Loucy (cell line): ENCODE measurements at regions not wholly inside any gene's neighbourhood (a gene's known extent, or its start where the extent isn't known, plus 50 kb on each side); places are given as distances from the start of the nearest gene placed in this dataset.

Experiments
- H2AFZ ChIP-seq: fragments of 200-600 bp; sonication (generic); 2 replicates; pipeline ENCODE4 v1.6.0; 2016; ENCODE audit warnings: antibody characterized with exemption, mild to moderate bottlenecking, low read length, moderate library complexity
- H3F3A ChIP-seq: fragments of 200-600 bp; 2 replicates; pipeline ENCODE4 v1.6.0; 2016; ENCODE audit warnings: antibody characterized with exemption, low read depth, mild to moderate bottlenecking
- H3K27me3 ChIP-seq: fragments of 200-600 bp; sonication (generic); 2 replicates; pipeline ENCODE4 v1.6.1; 2014; ENCODE audit warnings: low read length, mild to moderate bottlenecking; ENCODE audit not compliant: insufficient read depth, poor library complexity, severe bottlenecking
- H3K36me3 ChIP-seq: fragments of 200-600 bp; sonication (generic); 2 replicates; pipeline ENCODE4 v1.6.1; 2016; ENCODE audit warnings: low read length; ENCODE audit not compliant: insufficient read depth
- H3K4me1 ChIP-seq: fragments of 200-600 bp; sonication (generic); 2 replicates; pipeline ENCODE4 v1.5.1; 2014; ENCODE audit warnings: low read length, mild to moderate bottlenecking; ENCODE audit not compliant: insufficient read depth, poor library complexity, severe bottlenecking
- H3K4me2 ChIP-seq: fragments of 200-600 bp; sonication (generic); 2 replicates; pipeline ENCODE4 v1.6.0; 2014; ENCODE audit warnings: antibody characterized with exemption, low read length, low read depth, mild to moderate bottlenecking; ENCODE audit not compliant: poor library complexity, severe bottlenecking
- H3K4me3 ChIP-seq: fragments of 200-600 bp; sonication (generic); 2 replicates; pipeline ENCODE4 v1.5.1; 2014; ENCODE audit warnings: low read length, mild to moderate bottlenecking, mixed read lengths; ENCODE audit not compliant: poor library complexity, severe bottlenecking
- H3K79me2 ChIP-seq: fragments of 200-600 bp; sonication (generic); 2 replicates; pipeline ENCODE4 v1.6.1; 2014; ENCODE audit warnings: low read length; ENCODE audit not compliant: insufficient read depth
- H3K9ac ChIP-seq: fragments of 200-600 bp; sonication (generic); 2 replicates; pipeline ENCODE4 v1.6.0; 2014; ENCODE audit warnings: mild to moderate bottlenecking, low read depth, low read length, moderate library complexity; ENCODE audit not compliant: poor library complexity, severe bottlenecking
- H3K9me2 ChIP-seq: fragments of 200-600 bp; sonication (generic); replicated peaks from 2 replicates; pipeline ENCODE4 v1.6.1; 2016; ENCODE audit warnings: low read depth, low read length, mixed read lengths
- H3K9me3 ChIP-seq: fragments of 200-600 bp; sonication (generic); 2 replicates; pipeline ENCODE4 v1.6.1; 2014; ENCODE audit warnings: mild to moderate bottlenecking, antibody characterized with exemption, low read length, low read depth; ENCODE audit not compliant: insufficient read depth
- H4K20me1 ChIP-seq: fragments of 200-600 bp; sonication (generic); 2 replicates; pipeline ENCODE4 v1.6.0; 2014; ENCODE audit warnings: antibody characterized with exemption, low read length, mild to moderate bottlenecking; ENCODE audit not compliant: insufficient read depth, poor library complexity, severe bottlenecking
- EZH2phosphoT487 ChIP-seq: fragments of 200-600 bp; IDR thresholded peaks from 2 replicates; pipeline ENCODE4 v1.6.1; 2018; ENCODE audit warnings: antibody characterized with exemption, mild to moderate bottlenecking, moderate library complexity, borderline replicate concordance
- TF ChIP-seq, protein P1 (sequence below): fragments of 200-600 bp; sonication (generic); conservative IDR thresholded peaks from 2 replicates; pipeline ENCODE4 v1.5.1; 2014; ENCODE audit warnings: mild to moderate bottlenecking, antibody characterized with exemption, low read length

GRCh38 chr3:23113455-23114171 lies 89.5 kb upstream of the UBE2E2 start:
- no peaks in the 10 kb centered on the region for H3K27me3 ChIP-seq
- TF ChIP-seq, protein P1, sequence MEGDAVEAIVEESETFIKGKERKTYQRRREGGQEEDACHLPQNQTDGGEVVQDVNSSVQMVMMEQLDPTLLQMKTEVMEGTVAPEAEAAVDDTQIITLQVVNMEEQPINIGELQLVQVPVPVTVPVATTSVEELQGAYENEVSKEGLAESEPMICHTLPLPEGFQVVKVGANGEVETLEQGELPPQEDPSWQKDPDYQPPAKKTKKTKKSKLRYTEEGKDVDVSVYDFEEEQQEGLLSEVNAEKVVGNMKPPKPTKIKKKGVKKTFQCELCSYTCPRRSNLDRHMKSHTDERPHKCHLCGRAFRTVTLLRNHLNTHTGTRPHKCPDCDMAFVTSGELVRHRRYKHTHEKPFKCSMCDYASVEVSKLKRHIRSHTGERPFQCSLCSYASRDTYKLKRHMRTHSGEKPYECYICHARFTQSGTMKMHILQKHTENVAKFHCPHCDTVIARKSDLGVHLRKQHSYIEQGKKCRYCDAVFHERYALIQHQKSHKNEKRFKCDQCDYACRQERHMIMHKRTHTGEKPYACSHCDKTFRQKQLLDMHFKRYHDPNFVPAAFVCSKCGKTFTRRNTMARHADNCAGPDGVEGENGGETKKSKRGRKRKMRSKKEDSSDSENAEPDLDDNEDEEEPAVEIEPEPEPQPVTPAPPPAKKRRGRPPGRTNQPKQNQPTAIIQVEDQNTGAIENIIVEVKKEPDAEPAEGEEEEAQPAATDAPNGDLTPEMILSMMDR = no peak
- TF ChIP-seq EZH2phosphoT487 = no peak
- H4K20me1 ChIP-seq = no peaks in the 10 kb centered on the region

DNA sequence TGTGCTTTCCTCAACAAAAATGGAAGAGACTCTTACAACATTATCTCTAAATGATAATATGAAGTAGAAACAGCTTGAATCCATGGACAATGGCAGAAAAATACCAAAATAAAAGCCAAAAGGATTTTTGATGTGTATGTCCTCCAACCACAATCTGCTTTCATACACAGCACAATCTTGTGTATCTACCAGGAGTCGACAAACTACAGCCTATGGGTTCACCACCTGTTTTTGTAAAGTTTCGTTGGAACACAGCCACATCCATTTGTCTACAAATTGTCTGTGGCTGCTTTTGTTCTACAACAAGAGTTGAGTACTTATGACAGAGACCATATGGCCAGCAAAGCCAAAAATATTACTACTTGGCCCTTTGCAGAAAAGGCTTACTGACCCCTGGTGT lies 88.7 kb upstream of the UBE2E2 start:
- H3K36me3 ChIP-seq = no peaks in the 10 kb centered on the region
- no peak overlapping the region for H3K9ac ChIP-seq
- H3K27me3 ChIP-seq = no peaks in the 10 kb centered on the region
- H3K4me1 ChIP-seq = peaks cover 20% of the 10 kb centered on the region
- H3K9me3 ChIP-seq = no peaks in the 10 kb centered on the region
- no peak overlapping the region for H3K4me2 ChIP-seq
- H2AFZ ChIP-seq = no peak overlapping the region
- H3K79me2 ChIP-seq = no peaks in the 10 kb centered on the region
- no peak overlapping the region for H3K4me3 ChIP-seq
- H3F3A ChIP-seq = no peaks in the 10 kb centered on the region
- no peak for TF ChIP-seq EZH2phosphoT487
- TF ChIP-seq, protein P1 = no peak
- H3K9me2 ChIP-seq = no peaks in the 10 kb centered on the region
- no peaks in the 10 kb centered on the region for H4K20me1 ChIP-seq

More at GRCh38 chr3:23113455-23114171, 89.5 kb upstream of the UBE2E2 start:
- H3K4me2 ChIP-seq = no peak overlapping the region
- H3K9me2 ChIP-seq = no peaks in the 10 kb centered on the region
- H3K36me3 ChIP-seq = no peaks in the 10 kb centered on the region
- no peak overlapping the region for H3K4me3 ChIP-seq
- no peak overlapping the region for H3K9ac ChIP-seq
- H3F3A ChIP-seq = no peaks in the 10 kb centered on the region
- no peaks in the 10 kb centered on the region for H3K9me3 ChIP-seq
- no peaks in the 10 kb centered on the region for H3K79me2 ChIP-seq
- H2AFZ ChIP-seq = no peak overlapping the region
- peaks cover 25% of the 10 kb centered on the region for H3K4me1 ChIP-seq

GRCh38 chr3:23115171-23115877 lies 87.8 kb upstream of the UBE2E2 start:
- H3F3A ChIP-seq = no peaks in the 10 kb centered on the region
- H3K9ac ChIP-seq = no peak overlapping the region
- H3K9me2 ChIP-seq = no peaks in the 10 kb centered on the region
- no peak for TF ChIP-seq EZH2phosphoT487
- TF ChIP-seq, protein P1 = no peak
- H4K20me1 ChIP-seq = no peaks in the 10 kb centered on the region
- no peaks in the 10 kb centered on the region for H3K27me3 ChIP-seq
- H3K9me3 ChIP-seq = no peaks in the 10 kb centered on the region
- no peaks in the 10 kb centered on the region for H3K79me2 ChIP-seq
- no peak overlapping the region for H3K4me3 ChIP-seq
- H2AFZ ChIP-seq = no peak overlapping the region
- H3K4me2 ChIP-seq = peak overlapping the region; percentile 14
- H3K4me1 ChIP-seq = peaks cover 20% of the 10 kb centered on the region
- H3K36me3 ChIP-seq = no peaks in the 10 kb centered on the region
